ENCODE measurements at regions not wholly inside any gene's neighbourhood (a gene's known extent, or its start where the extent isn't known, plus 50 kb on each side); places are given as distances from the start of the nearest gene placed in this dataset.

DNA sequence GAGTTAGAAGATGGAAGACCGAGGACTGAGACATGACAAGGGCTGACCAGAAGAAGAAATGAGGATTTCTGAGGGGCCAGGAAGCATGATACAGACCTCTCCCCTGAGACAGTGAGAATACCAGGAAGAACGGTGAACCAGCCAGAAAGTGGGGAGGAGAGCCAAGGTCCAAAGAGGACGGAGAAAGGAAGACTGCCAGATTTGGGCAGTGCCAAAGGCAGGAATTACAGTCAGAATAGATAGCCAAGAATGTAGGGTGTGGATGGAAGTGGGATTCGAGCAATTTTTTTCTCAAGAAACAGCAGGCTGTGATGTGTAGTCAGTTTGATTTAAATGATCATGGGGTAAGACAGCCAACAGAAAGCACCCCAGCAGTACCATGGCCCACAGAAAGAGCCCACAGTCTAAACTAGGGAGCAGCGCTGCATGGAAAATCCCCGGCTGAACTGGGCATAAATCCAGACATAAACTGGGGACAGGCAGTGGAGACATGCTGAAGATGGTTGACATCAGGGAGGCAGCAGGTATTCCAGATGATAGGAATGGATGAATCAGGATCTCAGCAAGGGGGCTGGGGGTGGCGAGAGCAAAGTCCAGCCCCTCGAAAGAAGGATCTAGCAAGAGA, 67.3 kb upstream of the BARX2 start (continued):
- TF ChIP-seq CHD7 (IDR thresholded peaks at IDR 0.05; ENCODE audit: insufficient replicate concordance, low read length) (no peak), RBBP5 (IDR thresholded peaks at IDR 0.05; ENCODE audit: borderline replicate concordance, low read depth, low read length) (no peak), EP300 (IDR thresholded peaks at IDR 0.05; ENCODE audit: borderline replicate concordance in 1 of 2, low read depth in 2 of 2, low read length in 2 of 2) (no peak), JUN (IDR thresholded peaks at IDR 0.05; ENCODE audit: low read depth, low read length) (no peak), RXRA (IDR thresholded peaks at IDR 0.05; ENCODE audit: insufficient read depth, low read depth, low read length) (no peak), SIRT6 (IDR thresholded peaks at IDR 0.05; ENCODE audit: low read length) (no peak), CTBP2 (IDR thresholded peaks at IDR 0.05; ENCODE audit: borderline replicate concordance, insufficient read depth, insufficient read length, low read length) (no peak), TAF1 (IDR thresholded peaks at IDR 0.05; ENCODE audit: low read depth, low read length) (no peak), SIN3A (conservative IDR thresholded peaks at IDR 0.05 in 1 of 2, IDR thresholded peaks at IDR 0.05 in 1 of 2; ENCODE audit: low read depth in 1 of 2, low read length in 2 of 2) (no peak)
- TF ChIP-seq, protein P1, sequence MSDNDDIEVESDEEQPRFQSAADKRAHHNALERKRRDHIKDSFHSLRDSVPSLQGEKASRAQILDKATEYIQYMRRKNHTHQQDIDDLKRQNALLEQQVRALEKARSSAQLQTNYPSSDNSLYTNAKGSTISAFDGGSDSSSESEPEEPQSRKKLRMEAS (IDR thresholded peaks at IDR 0.05) = no peak

Data from H1 (cell line).